Stimulated activated naive CD8-positive, alpha-beta T cell treated with anti-CD3 and anti-CD28 coated beads, Interleukin-15, Interleukin-2, amounts not matched to agents 100 U/mL and 50 U/mL, for 24 hours (primary cell): ENCODE measurements at regions not wholly inside any gene's neighbourhood (a gene's known extent, or its start where the extent isn't known, plus 50 kb on each side); places are given as distances from the start of the nearest gene placed in this dataset.

Source experiments
- ATAC-seq: fragments of 150-1000 bp; cut with Tn5 transposase; one replicate; pipeline ENCODE4 v1.10.0; 2021
- DNase-seq: peaks from one replicate; pipeline ENCODE4 v3.0.0; 2021

DNA sequence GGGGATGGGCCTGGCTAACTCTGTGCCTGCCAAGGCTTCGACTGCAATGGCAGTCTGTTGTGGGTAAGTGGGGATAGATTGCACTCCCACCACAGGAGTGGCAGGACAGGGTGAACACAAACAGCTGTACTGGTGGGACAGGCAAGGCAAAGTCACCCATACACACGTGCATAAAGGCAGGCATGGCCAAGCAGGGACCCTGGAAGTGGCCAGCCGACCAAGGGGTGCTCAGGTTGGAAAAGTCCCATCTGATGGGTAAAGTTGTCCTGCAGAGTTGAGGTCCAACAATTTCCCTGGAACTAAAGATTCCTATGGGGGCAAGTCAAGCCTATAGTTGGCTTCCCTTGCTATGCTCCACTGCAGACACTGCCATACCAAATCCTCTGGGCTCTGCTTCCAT, 1961.9 kb upstream of the ADGRL3 start:
- DNase-seq: no peak
- ATAC-seq: no peak

- DNase-seq: no peak
- no peak for ATAC-seq
Observed at GRCh38 chr4:59240011-59240410, 1960.1 kb upstream of the ADGRL3 start.

GRCh38 chr4:59243038-59243437, 1957.1 kb upstream of the ADGRL3 start:
- no peak for ATAC-seq

DNA sequence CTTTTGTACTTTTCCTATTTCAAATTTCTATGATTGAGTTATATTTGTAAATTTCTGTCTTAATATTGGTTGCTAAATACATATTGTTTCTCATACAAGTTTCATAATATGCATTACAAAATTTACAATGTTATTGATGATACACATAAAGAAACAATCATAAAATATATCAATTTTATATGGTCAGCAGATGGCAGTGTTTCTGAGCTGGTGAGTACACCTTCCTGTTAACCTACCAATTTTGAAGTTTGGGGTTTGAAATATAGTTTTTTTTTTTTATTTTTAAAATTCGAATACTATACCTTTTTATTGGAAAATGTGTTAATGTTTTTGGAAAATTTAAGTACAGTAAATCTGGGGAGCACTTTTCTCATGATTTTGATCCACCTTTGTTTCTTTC, 1953.1 kb upstream of the ADGRL3 start:
- no peak for ATAC-seq
- DNase-seq: no peak

More at GRCh38 chr4:59243038-59243437, 1957.1 kb upstream of the ADGRL3 start:
- DNase-seq: no peak

- ATAC-seq (no peak), DNase-seq (no peak)
Observed at GRCh38 chr4:59248313-59248712, 1951.8 kb upstream of the ADGRL3 start.

DNA sequence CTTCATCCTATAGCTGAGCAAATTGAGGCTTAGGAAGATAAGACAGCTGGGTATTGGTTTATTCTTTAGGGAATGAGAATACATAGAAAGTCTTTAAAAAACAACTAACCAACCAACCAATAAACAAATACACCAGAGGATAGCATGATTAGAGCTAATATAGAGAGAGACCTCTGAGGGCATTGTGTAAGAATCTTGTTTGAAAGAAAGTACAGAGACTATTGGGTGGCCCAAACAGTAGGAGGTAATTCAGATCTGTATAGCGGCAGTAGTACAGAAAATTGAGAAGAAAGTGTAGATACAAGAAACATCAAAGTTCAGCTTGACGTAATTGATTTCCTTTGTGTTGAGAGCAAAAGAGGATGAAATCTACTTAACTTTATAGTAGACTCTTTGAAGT, 1951.0 kb upstream of the ADGRL3 start:
- DNase-seq (no peak), ATAC-seq (no peak)

GRCh38 chr4:59258002-59258401, 1942.1 kb upstream of the ADGRL3 start:
- no peak for DNase-seq
- no peak for ATAC-seq

DNA sequence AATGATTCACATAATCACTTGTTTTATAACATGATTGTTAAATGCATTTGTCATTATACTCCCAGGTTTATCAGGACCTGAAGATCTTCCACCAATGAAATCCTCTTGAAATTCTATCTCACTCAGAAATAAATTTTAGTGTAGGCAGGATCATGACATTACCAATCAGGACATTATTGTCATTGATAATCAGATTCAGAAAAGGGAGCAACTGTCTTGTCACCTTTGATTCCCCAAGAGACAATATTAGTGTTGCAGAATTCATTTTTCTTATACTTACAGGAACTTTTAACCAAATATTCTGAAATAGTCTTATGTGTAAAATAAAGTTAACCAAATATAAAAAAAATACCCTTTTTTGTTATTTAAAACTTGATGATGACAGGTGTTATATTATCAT, 1892.5 kb upstream of the ADGRL3 start:
- no peak for DNase-seq

GRCh38 chr4:59314637-59315036, 1885.5 kb upstream of the ADGRL3 start:
- ATAC-seq: no peak

More for the DNA sequence above, 1892.5 kb upstream of the ADGRL3 start:
- ATAC-seq: no peak

DNA sequence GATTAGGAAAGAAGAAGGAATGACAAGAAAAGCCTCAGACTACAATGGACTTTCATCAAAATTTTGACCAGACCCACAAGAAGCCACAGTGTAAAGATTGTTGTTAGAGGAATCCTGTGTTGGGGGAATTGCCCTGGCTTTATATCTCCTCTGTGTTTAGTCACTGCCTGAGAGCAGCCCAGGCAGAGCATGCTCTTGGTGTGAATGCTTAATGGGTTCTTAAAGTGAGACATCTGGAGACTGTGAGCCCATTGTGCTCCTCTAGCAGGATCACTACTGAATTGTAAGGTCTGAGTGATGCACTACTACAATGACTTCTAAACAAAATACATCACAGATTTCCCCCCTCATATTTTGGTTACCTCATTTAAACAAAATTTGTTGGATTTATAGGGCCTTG, 1860.5 kb upstream of the ADGRL3 start:
- DNase-seq (no peak), ATAC-seq (no peak)

More at GRCh38 chr4:59314637-59315036, 1885.5 kb upstream of the ADGRL3 start:
- no peak for DNase-seq

DNA sequence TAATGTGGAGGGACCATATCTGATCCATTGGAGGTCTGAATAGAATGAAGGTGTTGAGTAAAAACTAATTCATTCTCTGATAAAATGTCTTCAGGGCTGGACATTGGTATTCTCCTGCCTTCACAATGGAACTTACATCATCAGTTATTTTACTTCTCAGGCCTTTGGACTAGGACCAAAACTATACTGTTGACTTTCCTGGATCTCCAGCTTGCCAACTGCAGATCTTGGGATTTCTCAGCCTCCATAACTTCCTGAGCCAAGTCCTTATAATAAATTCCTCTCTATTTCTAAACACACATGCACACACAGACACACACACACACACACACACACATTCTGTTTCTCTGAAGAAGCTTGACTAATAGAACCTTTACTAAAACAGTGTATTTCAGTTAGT, 1858.6 kb upstream of the ADGRL3 start:
- DNase-seq (no peak), ATAC-seq (no peak)

GRCh38 chr4:59348949-59349348, 1851.2 kb upstream of the ADGRL3 start:
- ATAC-seq (no peak), DNase-seq (no peak)

- DNase-seq (no peak), ATAC-seq (no peak)
Observed at GRCh38 chr4:59369229-59369628, 1830.9 kb upstream of the ADGRL3 start.

GRCh38 chr4:59374416-59374815, 1825.7 kb upstream of the ADGRL3 start:
- no peak for ATAC-seq
- no peak for DNase-seq

DNA sequence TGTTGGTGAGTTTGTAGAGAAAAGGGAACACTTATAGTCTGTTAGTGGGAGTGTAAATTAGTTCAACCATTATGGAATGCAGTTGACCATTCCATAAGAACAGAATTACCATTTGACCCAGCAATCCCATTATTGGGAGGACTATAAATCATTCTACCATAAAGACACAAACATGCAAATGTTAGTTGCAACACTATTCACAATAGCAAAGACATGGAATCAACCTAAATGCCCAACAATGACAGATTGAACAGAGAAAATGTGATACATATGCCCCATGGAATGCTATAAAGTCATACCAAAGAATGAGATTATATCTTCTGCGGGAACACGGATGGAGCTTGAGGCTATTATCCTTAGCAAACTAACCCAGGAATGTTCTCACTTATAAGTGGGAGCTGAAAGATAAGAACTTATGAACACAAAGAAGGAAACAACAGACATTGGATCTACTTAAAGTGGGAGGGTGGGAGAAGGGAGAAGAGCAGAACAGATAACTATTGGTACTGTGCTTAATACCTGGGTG, 1819.2 kb upstream of the ADGRL3 start:
- ATAC-seq: no peak
- no peak for DNase-seq

GRCh38 chr4:59381591-59381990, 1818.5 kb upstream of the ADGRL3 start:
- DNase-seq (no peak), ATAC-seq (no peak)

DNA sequence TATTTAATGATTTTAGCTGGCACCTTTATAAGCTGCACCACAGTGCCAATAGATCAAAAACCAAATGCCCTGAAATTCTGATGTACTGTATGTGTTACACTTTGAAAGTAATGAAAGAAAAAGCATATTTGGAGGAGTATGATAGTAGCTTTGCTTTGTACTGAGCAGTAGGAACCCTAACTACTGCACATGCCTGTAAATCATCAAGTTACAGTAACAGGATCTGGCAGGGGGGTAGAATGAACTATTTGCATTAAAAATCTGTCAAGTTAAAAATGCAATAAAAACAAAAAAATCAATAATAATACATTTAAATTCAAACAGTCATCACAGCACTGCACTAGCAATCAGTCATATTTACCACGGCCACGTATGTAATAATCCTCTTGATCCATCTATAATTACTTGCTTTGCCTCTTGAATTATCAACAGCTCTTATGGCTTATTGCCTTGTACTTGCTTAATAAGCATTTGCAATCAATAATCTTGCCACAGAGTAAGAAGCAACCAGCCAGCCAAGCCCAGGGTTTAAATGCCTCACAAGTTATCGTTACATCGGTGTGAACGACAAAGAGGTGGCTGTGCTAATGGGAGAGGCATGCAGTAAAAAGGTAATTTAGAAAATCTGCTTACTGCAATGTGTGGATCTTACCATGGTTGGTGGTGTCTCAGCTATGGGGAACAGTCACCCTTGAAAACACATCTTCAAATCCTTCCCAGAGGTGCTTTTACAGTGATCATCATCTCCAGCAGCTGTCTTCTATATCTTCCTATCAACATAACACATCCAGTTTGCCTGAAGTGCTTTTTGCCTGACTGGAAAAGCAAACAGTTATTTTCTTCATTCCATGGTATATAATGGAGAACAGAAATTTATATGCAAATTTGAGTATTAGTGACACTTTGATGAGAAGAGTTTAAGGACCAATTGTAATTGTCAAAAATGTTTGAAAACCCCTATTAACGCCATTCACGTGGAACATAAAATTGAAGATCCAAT, 1812.1 kb upstream of the ADGRL3 start:
- DNase-seq (no peak), ATAC-seq (no peak)

GRCh38 chr4:59393780-59394179, 1806.3 kb upstream of the ADGRL3 start:
- ATAC-seq (no peak), DNase-seq (no peak)

- DNase-seq (no peak), ATAC-seq (no peak)
Observed at GRCh38 chr4:59400334-59400733, 1799.8 kb upstream of the ADGRL3 start.

DNA sequence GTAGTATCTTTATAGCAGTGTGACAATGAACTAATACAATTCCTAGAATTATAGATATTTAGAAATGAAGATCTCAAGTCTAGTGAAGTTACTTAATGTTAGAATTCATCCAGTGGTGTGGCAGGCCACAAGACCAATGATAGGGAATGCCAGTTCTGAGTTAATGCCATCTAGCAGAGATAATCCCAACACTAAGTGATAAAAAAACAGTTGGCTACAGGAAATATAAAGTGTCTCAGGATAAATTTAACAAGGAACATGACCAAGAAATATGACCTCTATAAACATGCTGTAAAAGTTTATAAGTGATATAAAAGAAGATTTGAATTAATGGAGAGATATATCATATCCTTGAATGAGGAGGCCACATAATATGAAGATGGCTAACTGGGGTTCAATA, 1790.5 kb upstream of the ADGRL3 start:
- ATAC-seq (no peak), DNase-seq (no peak)

GRCh38 chr4:59412739-59413138, 1787.4 kb upstream of the ADGRL3 start:
- ATAC-seq: no peak
- DNase-seq: no peak

- DNase-seq (no peak), ATAC-seq (no peak)
Observed at GRCh38 chr4:59455751-59456150, 1744.4 kb upstream of the ADGRL3 start.

DNA sequence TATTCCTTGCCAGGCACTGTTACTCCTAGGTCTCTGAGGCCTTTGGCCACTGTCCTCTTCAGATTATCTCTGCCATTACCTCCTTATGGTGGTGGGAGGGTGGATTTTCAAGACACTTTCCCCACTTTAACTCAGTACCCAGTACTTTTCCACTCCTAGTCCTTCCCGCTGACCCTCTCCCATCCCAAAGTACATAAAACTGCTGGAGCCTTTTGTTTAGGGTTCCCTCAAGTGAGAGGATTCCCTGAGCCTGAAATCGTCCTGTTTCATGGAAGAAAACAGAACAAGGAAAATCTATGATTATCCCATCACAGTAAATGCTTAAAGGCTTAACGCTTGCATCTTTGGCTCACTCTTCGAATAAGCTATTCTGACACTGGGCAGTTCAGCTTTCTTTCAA, 1742.5 kb upstream of the ADGRL3 start:
- ATAC-seq (no peak), DNase-seq (no peak)

DNA sequence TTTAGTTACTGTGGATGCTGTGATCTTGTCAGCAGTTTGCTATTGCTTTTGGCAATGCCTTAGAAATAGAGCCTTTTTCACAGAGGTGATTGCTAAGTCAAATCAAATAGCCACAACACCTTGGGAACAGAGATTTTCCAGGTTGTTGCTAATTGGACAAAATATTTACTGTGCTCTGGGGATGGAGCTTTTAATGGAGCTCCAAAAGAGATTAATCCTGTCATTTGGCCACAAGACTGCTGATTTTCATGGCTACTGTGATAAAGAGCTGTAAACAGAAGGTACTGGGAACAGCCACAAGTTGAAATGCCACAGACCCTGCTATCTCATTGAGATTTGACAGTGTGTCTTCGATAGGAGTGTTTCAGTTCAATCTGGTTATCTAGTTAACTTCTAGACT, 1715.2 kb upstream of the ADGRL3 start:
- ATAC-seq (no peak), DNase-seq (no peak)
